Panc1 (cell line): ENCODE measurements at regions not wholly inside any gene's neighbourhood (a gene's known extent, or its start where the extent isn't known, plus 50 kb on each side); places are given as distances from the start of the nearest gene placed in this dataset.

Source experiments
- CTCF ChIP-seq: fragments of 450-650 bp; IDR thresholded peaks from 2 replicates; pipeline ENCODE4 v1.5.1; 2017; ENCODE audit warnings: mild to moderate bottlenecking
- POLR2AphosphoS5 ChIP-seq: IDR thresholded peaks from 2 replicates; pipeline ENCODE4 v1.6.1; 2012; ENCODE audit warnings: mild to moderate bottlenecking, low read depth, low read length, moderate library complexity
- SIN3A ChIP-seq: IDR thresholded peaks from 2 replicates; pipeline ENCODE4 v1.6.1; 2012; ENCODE audit warnings: low read depth, mild to moderate bottlenecking, low read length, moderate library complexity, borderline replicate concordance; ENCODE audit not compliant: insufficient read depth
- TCF7L2 ChIP-seq: IDR thresholded peaks from 2 replicates; pipeline ENCODE4 v1.6.1; 2011; ENCODE audit warnings: mild to moderate bottlenecking, low read depth, low read length, inconsistent platforms
- TF ChIP-seq, protein P1 (sequence below), 2 experiments: IDR thresholded peaks; 2 replicates each; pipeline ENCODE4 v1.6.1; 2011 to 2012; ENCODE audit warnings: low read depth in 2 of 2, control low read depth in 1 of 2, low read length in 1 of 2, mild to moderate bottlenecking in 1 of 2, moderate library complexity in 1 of 2; ENCODE audit not compliant: insufficient read depth in 1 of 2

DNA sequence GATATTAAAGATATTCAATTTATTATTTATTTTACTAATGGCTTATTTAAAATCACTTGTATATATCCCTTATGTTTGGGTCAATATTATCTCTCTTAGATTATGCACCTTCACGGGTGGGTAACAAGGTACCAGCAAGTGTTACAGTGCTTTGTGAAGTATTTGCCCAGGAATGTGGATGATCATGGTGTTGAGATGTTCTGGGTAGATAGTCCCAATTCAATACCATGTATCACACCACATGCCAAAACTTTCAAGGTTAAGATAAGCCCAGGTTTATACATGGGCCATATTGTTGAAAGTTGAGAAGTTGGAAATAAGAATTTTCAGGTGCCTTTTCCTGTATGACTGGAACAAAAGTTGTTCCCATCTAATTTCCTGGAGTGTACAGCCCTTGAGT is 131.3 kb upstream of the RASSF8 start:
- TF ChIP-seq CTCF: no peak
- no peak for TF ChIP-seq POLR2AphosphoS5
- TF ChIP-seq, protein P1, sequence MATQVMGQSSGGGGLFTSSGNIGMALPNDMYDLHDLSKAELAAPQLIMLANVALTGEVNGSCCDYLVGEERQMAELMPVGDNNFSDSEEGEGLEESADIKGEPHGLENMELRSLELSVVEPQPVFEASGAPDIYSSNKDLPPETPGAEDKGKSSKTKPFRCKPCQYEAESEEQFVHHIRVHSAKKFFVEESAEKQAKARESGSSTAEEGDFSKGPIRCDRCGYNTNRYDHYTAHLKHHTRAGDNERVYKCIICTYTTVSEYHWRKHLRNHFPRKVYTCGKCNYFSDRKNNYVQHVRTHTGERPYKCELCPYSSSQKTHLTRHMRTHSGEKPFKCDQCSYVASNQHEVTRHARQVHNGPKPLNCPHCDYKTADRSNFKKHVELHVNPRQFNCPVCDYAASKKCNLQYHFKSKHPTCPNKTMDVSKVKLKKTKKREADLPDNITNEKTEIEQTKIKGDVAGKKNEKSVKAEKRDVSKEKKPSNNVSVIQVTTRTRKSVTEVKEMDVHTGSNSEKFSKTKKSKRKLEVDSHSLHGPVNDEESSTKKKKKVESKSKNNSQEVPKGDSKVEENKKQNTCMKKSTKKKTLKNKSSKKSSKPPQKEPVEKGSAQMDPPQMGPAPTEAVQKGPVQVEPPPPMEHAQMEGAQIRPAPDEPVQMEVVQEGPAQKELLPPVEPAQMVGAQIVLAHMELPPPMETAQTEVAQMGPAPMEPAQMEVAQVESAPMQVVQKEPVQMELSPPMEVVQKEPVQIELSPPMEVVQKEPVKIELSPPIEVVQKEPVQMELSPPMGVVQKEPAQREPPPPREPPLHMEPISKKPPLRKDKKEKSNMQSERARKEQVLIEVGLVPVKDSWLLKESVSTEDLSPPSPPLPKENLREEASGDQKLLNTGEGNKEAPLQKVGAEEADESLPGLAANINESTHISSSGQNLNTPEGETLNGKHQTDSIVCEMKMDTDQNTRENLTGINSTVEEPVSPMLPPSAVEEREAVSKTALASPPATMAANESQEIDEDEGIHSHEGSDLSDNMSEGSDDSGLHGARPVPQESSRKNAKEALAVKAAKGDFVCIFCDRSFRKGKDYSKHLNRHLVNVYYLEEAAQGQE (IDR thresholded peaks at IDR 0.05; ENCODE audit: insufficient read depth in 1 of 2, low read depth in 2 of 2, low read length in 1 of 2): no peak
- no peak for TF ChIP-seq TCF7L2
- no peak for TF ChIP-seq SIN3A
